Endothelial cell of umbilical vein (primary cell): ENCODE measurements at regions not wholly inside any gene's neighbourhood (a gene's known extent, or its start where the extent isn't known, plus 50 kb on each side); places are given as distances from the start of the nearest gene placed in this dataset.

Experiments
- BruUV-seq: library from RNA; stranded (reverse); fragments of 400-500 nt; replicated peaks from 2 replicates; lab custom pipeline; 2021; lab: Mats Ljungman, UMichigan
- CTCF ChIA-PET: fragments of 300-600, 350-600 bp; sonication (Branson Sonifier 250); formaldehyde crosslinking; loops from one replicate; lab custom pipeline; 2021; ENCODE audit warnings: antibody characterized with exemption, inconsistent platforms; lab: Charles Lee
- POLR2A ChIA-PET: fragments of 300-600, 350-600 bp; sonication (Branson Sonifier 250); formaldehyde crosslinking; loops from one replicate; lab custom pipeline; 2021; ENCODE audit warnings: antibody characterized with exemption, inconsistent platforms; lab: Charles Lee
- DNase-seq: peaks from one replicate; pipeline ENCODE4 v3.0.0-alpha.2; 2011; ENCODE audit warnings: low read depth, low spot score
- FAIRE-seq: peaks from 2 replicates; lab custom pipeline; 2011; peaks lifted over from hg19 to GRCh38; lab: Jason Lieb, UNC
- H2AFZ ChIP-seq: 2 replicates; pipeline ENCODE4 v1.6.0; 2012; ENCODE audit warnings: low read depth, low read length, control low read depth, inconsistent platforms
- H3K27ac ChIP-seq: 2 replicates; pipeline ENCODE4 v1.5.1; 2011; ENCODE audit warnings: low read depth, mild to moderate bottlenecking, control low read depth, low read length, moderate library complexity; ENCODE audit not compliant: insufficient read depth
- H3K27me3 ChIP-seq, 2 experiments: 2 replicates each; pipeline versions ENCODE4 v1.6.0 to v1.6.1; 2011; ENCODE audit warnings: low read length in 2 of 2, mixed read lengths in 1 of 2; ENCODE audit not compliant: control insufficient read depth in 2 of 2, insufficient read depth in 2 of 2
- H3K36me3 ChIP-seq, 2 experiments: 2 replicates in 1 of 2; 3 replicates in 1 of 2; pipeline ENCODE4 v1.5.1; 2011; ENCODE audit warnings: low read length in 2 of 2, mild to moderate bottlenecking in 1 of 2, moderate library complexity in 1 of 2; ENCODE audit not compliant: control insufficient read depth in 2 of 2, insufficient read depth in 2 of 2; ENCODE audit errors: extremely low read depth in 1 of 2
- H3K4me1 ChIP-seq: 3 replicates; pipeline ENCODE4 v1.5.1; 2011; ENCODE audit warnings: mild to moderate bottlenecking, low read length; ENCODE audit not compliant: control insufficient read depth, insufficient read depth; ENCODE audit errors: extremely low read depth
- H3K4me2 ChIP-seq: 2 replicates; pipeline ENCODE4 v1.6.1; 2011; ENCODE audit warnings: low read length, control low read depth, mixed read lengths; ENCODE audit not compliant: insufficient read depth
- H3K4me3 ChIP-seq, 3 experiments: fragments of 200-600 bp in 1 of 3; sonication (generic), shearing (Covaris generic) in 1 of 3; replicated peaks in 1 of 3; 2 replicates each; pipeline ENCODE4 v1.5.1; 2011 to 2016; ENCODE audit warnings: control low read depth in 3 of 3, low read length in 3 of 3, mild to moderate bottlenecking in 2 of 3, inconsistent platforms in 1 of 3, low read depth in 1 of 3, moderate library complexity in 1 of 3; ENCODE audit not compliant: insufficient read depth in 1 of 3
- H3K79me2 ChIP-seq: 2 replicates; pipeline ENCODE4 v1.6.0; 2012; ENCODE audit warnings: low read length, inconsistent platforms; ENCODE audit not compliant: control insufficient read depth, insufficient read depth
- H3K9ac ChIP-seq: replicated peaks from 2 replicates; pipeline ENCODE3; 2011; ENCODE audit warnings: low read length, control low read depth; ENCODE audit not compliant: insufficient read depth; ENCODE audit errors: extremely low read depth
- H3K9me1 ChIP-seq: replicated peaks from 3 replicates; pipeline ENCODE4 v1.6.0; 2011; ENCODE audit warnings: mild to moderate bottlenecking, low read length; ENCODE audit not compliant: control insufficient read depth, insufficient read depth; ENCODE audit errors: extremely low read depth
- H3K9me3 ChIP-seq: replicated peaks from 2 replicates; pipeline ENCODE4 v1.5.1; 2012; ENCODE audit warnings: low read length, inconsistent platforms; ENCODE audit not compliant: control insufficient read depth, insufficient read depth
- H4K20me1 ChIP-seq: replicated peaks from 2 replicates; pipeline ENCODE3; 2011; ENCODE audit warnings: mild to moderate bottlenecking, low read length; ENCODE audit not compliant: control insufficient read depth, insufficient read depth; ENCODE audit errors: extremely low read depth
- CTCF ChIP-seq, 2 donors: IDR thresholded peaks; 1 replicate in 1 of 2; 2 replicates in 1 of 2; pipeline ENCODE4 v1.5.1; 2011; ENCODE audit warnings: low read length in 2 of 2, mild to moderate bottlenecking in 2 of 2, moderate library complexity in 2 of 2, control low read depth in 1 of 2, inconsistent platforms in 1 of 2, low read depth in 1 of 2; ENCODE audit not compliant: insufficient read depth in 1 of 2; ENCODE audit errors: extremely low read depth in 1 of 2
- EZH2 ChIP-seq: IDR thresholded peaks from 2 replicates; pipeline ENCODE4 v1.6.1; 2012; ENCODE audit warnings: borderline replicate concordance, low read depth, mild to moderate bottlenecking, moderate library complexity, low read length, inconsistent platforms; ENCODE audit not compliant: severe bottlenecking
- MYC ChIP-seq: IDR thresholded peaks from one replicate; pipeline ENCODE4 v1.6.1; 2011; ENCODE audit warnings: mild to moderate bottlenecking, low read depth, low read length
- POLR2A ChIP-seq: IDR thresholded peaks from 2 replicates; pipeline ENCODE4 v1.6.1; 2012; ENCODE audit warnings: low read depth, mild to moderate bottlenecking, control low read depth, low read length
- dilution Hi-C: fragments of 300-500 bp; cut with MboI; formaldehyde crosslinking; loops from one replicate; pipeline ENCODE4 v1.15.0; 2019; ENCODE audit warnings: low sequenced_read_pairs; ENCODE audit not compliant: extremely low pct_ligation_motif_present
- intact Hi-C: fragments of 100-400 bp; cut with micrococcal nuclease; formaldehyde crosslinking; loops from one replicate; pipeline ENCODE4 v1.10.0; 2022

GRCh38 chr6:50333696-50334095 is 284.0 kb upstream of the DEFB112 start:
- no peak for FAIRE-seq
- peaks cover 7% of the 10 kb centered on the region for H3K9me3 ChIP-seq
- no TSS peak for BruUV-seq

More at GRCh38 chr6:50333696-50334095, 284.0 kb upstream of the DEFB112 start:
- TF ChIP-seq EZH2: no peak
- TF ChIP-seq MYC: no peak
- TF ChIP-seq POLR2A: no peak
- TF ChIP-seq CTCF (IDR thresholded peaks at IDR 0.05; ENCODE audit: extremely low read depth in 1 of 2, insufficient read depth in 1 of 2, low read depth in 1 of 2, low read length in 2 of 2): no peak
- Histone ChIP-seq H3K4me2 (no peak overlapping the region), H3K9me1 (no peaks in the 10 kb centered on the region), H2AFZ (no peak overlapping the region), H3K79me2 (no peaks in the 10 kb centered on the region), H3K36me3 (no peaks in the 10 kb centered on the region), H3K4me3 (no peak overlapping the region), H3K27me3 (no peaks in the 10 kb centered on the region), H3K4me1 (no peaks in the 10 kb centered on the region), H4K20me1 (no peaks in the 10 kb centered on the region), H3K27ac (no peak overlapping the region), H3K9ac (no peak overlapping the region)
- ChIA-PET CTCF (no interaction called here), POLR2A (no interaction called here)
- DNase-seq: no peak
- dilution Hi-C loops: no loop called here
- intact Hi-C loops: no loop called here
